Liver (tissue), 3 donors: ENCODE measurements at regions not wholly inside any gene's neighbourhood (a gene's known extent, or its start where the extent isn't known, plus 50 kb on each side); places are given as distances from the start of the nearest gene placed in this dataset.

Experiments
- ATF3 ChIP-seq: IDR thresholded peaks from 2 replicates; pipeline ENCODE4 v1.6.1; 2016; ENCODE audit warnings: antibody characterized with exemption
- CTCF ChIP-seq: fragments of 150-350 bp; IDR thresholded peaks from 2 replicates; pipeline ENCODE4 v1.5.1; 2017; ENCODE audit warnings: improper control_type of control experiment, low read depth, low read length; ENCODE audit not compliant: missing input control
- FOXA1 ChIP-seq: IDR thresholded peaks from 2 replicates; pipeline ENCODE4 v1.6.1; 2016; ENCODE audit warnings: antibody characterized with exemption
- GABPA ChIP-seq, 2 donors: IDR thresholded peaks in 1 of 2; conservative IDR thresholded peaks in 1 of 2; 2 replicates each; pipeline ENCODE4 v1.6.1; 2016; ENCODE audit warnings: antibody characterized with exemption in 2 of 2, mild to moderate bottlenecking in 1 of 2, moderate library complexity in 1 of 2
- MAX ChIP-seq: IDR thresholded peaks from 2 replicates; pipeline ENCODE4 v1.6.1; 2016; ENCODE audit warnings: antibody characterized with exemption
- RAD21 ChIP-seq, 2 donors: IDR thresholded peaks; 2 replicates each; pipeline ENCODE4 v1.6.1; 2016; ENCODE audit warnings: antibody characterized with exemption in 2 of 2, mild to moderate bottlenecking in 2 of 2
- TAF1 ChIP-seq: conservative IDR thresholded peaks from 2 replicates; pipeline ENCODE4 v1.6.1; 2016; ENCODE audit warnings: antibody characterized with exemption, mild to moderate bottlenecking
- YY1 ChIP-seq: IDR thresholded peaks from 2 replicates; pipeline ENCODE4 v1.6.1; 2016; ENCODE audit warnings: antibody characterized with exemption, mild to moderate bottlenecking
- ZBTB33 ChIP-seq: IDR thresholded peaks from 2 replicates; pipeline ENCODE4 v1.6.1; 2016; ENCODE audit warnings: antibody characterized with exemption
- donor health status: healthy.
- donor health status: healthy.

GRCh38 chr14:97445367-97445766, 648.2 kb downstream of the VRK1 start:
- TF ChIP-seq RAD21 (IDR thresholded peaks at IDR 0.05): no peak
- TF ChIP-seq YY1: no peak
- TF ChIP-seq FOXA1: no peak
- no peak for TF ChIP-seq TAF1
- no peak for TF ChIP-seq GABPA (IDR thresholded peaks at IDR 0.05 in 1 of 2, conservative IDR thresholded peaks at IDR 0.05 in 1 of 2)
- TF ChIP-seq CTCF: no peak
- no peak for TF ChIP-seq ATF3
- no peak for TF ChIP-seq MAX
- no peak for TF ChIP-seq ZBTB33
